Large intestine (tissue), 3 donors: ENCODE measurements at regions not wholly inside any gene's neighbourhood (a gene's known extent, or its start where the extent isn't known, plus 50 kb on each side); places are given as distances from the start of the nearest gene placed in this dataset.

Experiments
- DNase-seq, 2 donors: peaks; one replicate each; pipeline versions ENCODE4 v3.0.0 to v3.0.0-alpha.2; 2013
- H3K27ac ChIP-seq: one replicate; pipeline ENCODE4 v1.5.1; 2013; ENCODE audit warnings: low read length
- H3K27me3 ChIP-seq: 2 replicates; pipeline ENCODE4 v1.6.1; 2013; ENCODE audit warnings: low read length; ENCODE audit not compliant: control insufficient read depth, insufficient read depth
- H3K36me3 ChIP-seq: 2 replicates; pipeline ENCODE4 v1.6.1; 2013; ENCODE audit warnings: low read length; ENCODE audit not compliant: control insufficient read depth, insufficient read depth
- H3K4me1 ChIP-seq: one replicate; pipeline ENCODE4 v1.6.1; 2013; ENCODE audit warnings: low read length; ENCODE audit not compliant: control insufficient read depth, insufficient read depth
- H3K4me3 ChIP-seq: one replicate; pipeline ENCODE4 v1.5.1; 2013; ENCODE audit warnings: low read length
- H3K9me3 ChIP-seq: one replicate; pipeline ENCODE4 v1.6.1; 2013; ENCODE audit warnings: mild to moderate bottlenecking, low read depth, low read length, moderate library complexity; ENCODE audit not compliant: control insufficient read depth
- WGBS: methylation state at CpG from one replicate; pipeline ENCODE4 v1.1.5; 2013; ENCODE audit warnings: low lambda C conversion rate; ENCODE audit not compliant: insufficient coverage; 5-methylcytosine and 5-hydroxymethylcytosine counted together

DNA sequence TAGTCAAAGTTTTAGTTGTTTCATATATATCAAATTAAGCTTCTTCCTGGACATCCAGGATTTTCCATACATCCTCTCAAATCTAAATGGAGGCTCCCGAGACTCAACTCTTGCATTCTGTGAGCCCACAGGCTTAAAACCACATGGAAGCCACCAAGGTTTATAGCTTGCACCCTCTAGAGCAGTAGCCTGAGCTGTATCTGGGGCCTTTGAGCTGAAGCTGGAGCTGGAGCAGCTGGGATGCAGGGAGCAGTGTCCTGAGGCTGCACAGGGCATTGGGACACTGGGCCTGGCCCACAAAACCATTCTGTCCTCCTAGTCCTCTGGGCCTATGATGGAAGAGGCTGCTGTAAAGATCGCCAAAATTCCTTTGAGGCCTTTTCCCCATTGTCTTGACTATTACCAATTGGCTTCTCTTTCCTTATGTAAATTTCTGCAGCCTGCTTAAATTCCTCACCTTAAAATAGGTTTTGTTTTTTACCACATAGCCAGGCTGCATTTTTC is 151.0 kb downstream of the COX7C start:
- WGBS = 83% methylated on average over 1 of the region's 2 CpGs
- H3K27ac ChIP-seq = no peak overlapping the region
- no peak overlapping the region for H3K4me3 ChIP-seq
- no peaks in the 10 kb centered on the region for H3K4me1 ChIP-seq
- no peaks in the 10 kb centered on the region for H3K27me3 ChIP-seq
- no peaks in the 10 kb centered on the region for H3K36me3 ChIP-seq
- H3K9me3 ChIP-seq = peaks cover 3% of the 10 kb centered on the region
- no peak for DNase-seq

- Histone ChIP-seq H3K27ac (no peak overlapping the region), H3K9me3 (no peaks in the 10 kb centered on the region), H3K27me3 (no peaks in the 10 kb centered on the region), H3K36me3 (no peaks in the 10 kb centered on the region), H3K4me3 (no peak overlapping the region), H3K4me1 (no peaks in the 10 kb centered on the region)
- DNase-seq = no peak
Measured at GRCh38 chr5:86780018-86780417, 162.3 kb downstream of the COX7C start.

GRCh38 chr5:86786955-86787354 is 169.2 kb downstream of the COX7C start:
- no peaks in the 10 kb centered on the region for H3K4me1 ChIP-seq
- H3K9me3 ChIP-seq = no peaks in the 10 kb centered on the region
- no peaks in the 10 kb centered on the region for H3K27me3 ChIP-seq
- no CpG with 5 or more reads among the region's 2 CpGs for WGBS
- DNase-seq = no peak
- H3K4me3 ChIP-seq = no peak overlapping the region
- H3K36me3 ChIP-seq = no peaks in the 10 kb centered on the region
- H3K27ac ChIP-seq = no peak overlapping the region

DNA sequence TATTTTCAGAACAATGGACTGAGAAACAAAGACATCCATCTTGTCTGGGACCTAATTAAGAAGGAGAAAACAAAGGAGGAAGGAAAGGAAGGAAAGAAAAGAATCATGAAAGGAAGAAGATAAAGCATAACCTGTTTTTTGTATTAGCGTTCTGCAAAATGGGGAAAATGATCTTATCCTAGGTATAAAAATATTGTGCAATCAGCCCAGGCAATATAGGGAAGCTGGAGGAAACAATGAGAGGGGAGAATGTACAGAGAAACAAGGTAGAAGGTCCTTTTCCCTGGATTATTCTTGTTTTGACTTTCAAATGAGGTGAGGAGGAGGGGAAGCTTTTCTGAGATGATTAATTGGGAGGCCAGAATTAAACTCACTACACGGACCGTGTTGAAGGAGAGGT is 177.9 kb downstream of the COX7C start:
- WGBS = no CpG with 5 or more reads among the region's 3 CpGs
- Histone ChIP-seq H3K36me3 (no peaks in the 10 kb centered on the region), H3K4me1 (no peaks in the 10 kb centered on the region), H3K9me3 (no peaks in the 10 kb centered on the region), H3K27ac (no peak overlapping the region), H3K27me3 (no peaks in the 10 kb centered on the region), H3K4me3 (no peak overlapping the region)
- DNase-seq = no peak

- Histone ChIP-seq H3K4me3 (no peak overlapping the region), H3K36me3 (no peaks in the 10 kb centered on the region), H3K9me3 (no peaks in the 10 kb centered on the region), H3K4me1 (no peaks in the 10 kb centered on the region), H3K27ac (no peak overlapping the region), H3K27me3 (no peaks in the 10 kb centered on the region)
- no peak for DNase-seq
Measured at GRCh38 chr5:86797677-86798076, 179.9 kb downstream of the COX7C start.

- peak in 1 of 2 donors; percentile 2 for DNase-seq
- no CpG with 5 or more reads among the region's 1 CpG for WGBS
- Histone ChIP-seq H3K27ac (no peak overlapping the region), H3K36me3 (no peaks in the 10 kb centered on the region), H3K4me1 (no peaks in the 10 kb centered on the region), H3K9me3 (no peaks in the 10 kb centered on the region), H3K27me3 (no peaks in the 10 kb centered on the region), H3K4me3 (no peak overlapping the region)
Measured at GRCh38 chr5:86806206-86806605, 188.5 kb downstream of the COX7C start.

DNA sequence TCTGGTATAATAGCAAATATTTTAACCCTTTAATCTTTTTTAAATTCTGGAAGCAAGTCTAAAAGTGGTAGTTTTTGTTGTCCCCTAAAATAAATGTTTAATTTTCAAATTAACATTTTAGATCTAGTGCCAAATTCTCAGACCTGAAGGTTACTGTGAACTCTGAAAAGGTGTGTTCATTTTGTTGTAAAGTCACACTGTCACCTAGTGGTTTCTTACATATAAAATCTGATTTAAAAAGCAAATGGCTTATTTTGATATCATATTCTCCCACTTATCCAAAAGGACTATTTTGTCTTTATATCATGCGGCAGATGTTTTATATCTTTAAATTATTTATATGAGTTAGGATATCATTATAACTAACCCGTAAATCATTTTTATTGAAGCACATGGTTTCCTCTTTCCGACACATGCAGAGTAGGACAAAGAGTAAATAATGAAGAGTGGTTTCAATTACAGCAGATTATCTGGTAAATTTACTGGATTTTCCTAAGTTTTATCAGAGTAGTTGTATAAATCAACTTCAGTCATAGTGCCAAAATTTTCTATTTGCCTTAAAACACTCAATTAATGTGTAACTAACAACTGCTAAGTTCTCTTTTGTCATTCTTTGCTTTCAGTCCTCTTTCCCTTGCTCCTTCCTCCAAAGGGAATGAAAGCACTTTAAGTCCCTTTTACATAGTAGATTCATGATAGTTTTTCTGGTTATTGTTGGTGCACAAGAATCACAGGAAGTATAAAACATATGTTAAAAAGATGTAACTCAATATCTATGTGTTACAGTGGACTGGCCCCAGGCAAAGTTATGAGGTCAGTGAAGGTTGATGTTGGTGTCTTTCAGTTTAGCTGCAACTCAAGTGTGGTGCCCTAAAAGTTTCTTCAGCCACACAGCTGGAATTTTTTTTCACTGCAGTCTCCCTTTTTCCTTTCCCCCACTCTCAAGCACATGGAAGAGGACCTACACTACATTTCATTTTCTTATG is 189.6 kb downstream of the COX7C start:
- H3K36me3 ChIP-seq = no peaks in the 10 kb centered on the region
- H3K27me3 ChIP-seq = no peaks in the 10 kb centered on the region
- no peak overlapping the region for H3K27ac ChIP-seq
- H3K4me3 ChIP-seq = no peak overlapping the region
- DNase-seq = no peak
- H3K4me1 ChIP-seq = no peaks in the 10 kb centered on the region
- WGBS = 67% methylated on average over 1 of the region's 3 CpGs
- no peaks in the 10 kb centered on the region for H3K9me3 ChIP-seq

DNA sequence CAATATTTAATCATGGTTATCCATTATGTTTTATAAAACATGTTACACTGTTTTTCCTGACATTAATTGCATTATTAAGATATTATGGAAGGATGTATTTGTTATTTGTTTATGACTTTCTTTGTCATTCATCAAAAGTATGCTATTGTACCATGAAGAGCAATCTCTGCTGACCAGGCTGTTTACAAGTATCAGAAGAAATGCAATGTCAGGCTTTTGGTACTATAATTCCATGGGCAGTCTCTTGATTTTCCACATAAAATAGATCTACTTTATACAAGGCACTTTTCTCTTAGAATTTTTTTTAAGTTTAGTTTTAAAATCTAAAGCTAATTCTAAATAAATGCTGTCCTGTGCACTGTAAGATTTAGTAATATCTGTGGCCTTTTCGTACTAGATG is 196.6 kb downstream of the COX7C start:
- WGBS = no CpG with 5 or more reads among the region's 1 CpG
- H3K27me3 ChIP-seq = no peaks in the 10 kb centered on the region
- no peaks in the 10 kb centered on the region for H3K36me3 ChIP-seq
- no peak for DNase-seq
- no peaks in the 10 kb centered on the region for H3K4me1 ChIP-seq
- H3K27ac ChIP-seq = no peak overlapping the region
- no peak overlapping the region for H3K4me3 ChIP-seq
- no peaks in the 10 kb centered on the region for H3K9me3 ChIP-seq

- DNase-seq = no peak
- Histone ChIP-seq H3K36me3 (no peaks in the 10 kb centered on the region), H3K27ac (no peak overlapping the region), H3K9me3 (no peaks in the 10 kb centered on the region), H3K4me3 (no peak overlapping the region), H3K27me3 (no peaks in the 10 kb centered on the region), H3K4me1 (no peaks in the 10 kb centered on the region)
Measured at GRCh38 chr5:86814907-86815306, 197.2 kb downstream of the COX7C start.

DNA sequence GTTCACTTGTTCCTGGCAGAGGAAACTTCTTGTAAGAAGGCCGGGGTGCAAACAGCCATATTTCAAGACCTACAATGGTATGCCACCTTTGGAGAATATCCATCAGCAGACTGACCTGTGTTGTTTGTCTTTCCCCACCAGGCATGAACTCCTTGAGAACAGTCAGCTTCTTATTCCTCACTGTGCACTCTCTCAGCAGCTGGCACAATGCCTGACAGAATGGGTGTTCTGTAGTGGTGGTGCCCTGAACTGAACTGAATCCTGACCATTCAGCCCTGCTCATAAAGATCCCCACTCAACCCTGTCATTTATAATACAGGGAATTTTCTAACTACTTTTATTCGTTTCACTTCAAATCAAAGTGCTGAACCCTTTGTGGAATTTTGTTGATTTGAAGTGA is 206.9 kb downstream of the COX7C start:
- WGBS = 100% methylated on average over 1 of the region's 2 CpGs
- Histone ChIP-seq H3K27ac (no peak overlapping the region), H3K36me3 (no peaks in the 10 kb centered on the region), H3K4me3 (no peak overlapping the region), H3K27me3 (no peaks in the 10 kb centered on the region), H3K4me1 (no peaks in the 10 kb centered on the region), H3K9me3 (no peaks in the 10 kb centered on the region)
- DNase-seq = no peak

DNA sequence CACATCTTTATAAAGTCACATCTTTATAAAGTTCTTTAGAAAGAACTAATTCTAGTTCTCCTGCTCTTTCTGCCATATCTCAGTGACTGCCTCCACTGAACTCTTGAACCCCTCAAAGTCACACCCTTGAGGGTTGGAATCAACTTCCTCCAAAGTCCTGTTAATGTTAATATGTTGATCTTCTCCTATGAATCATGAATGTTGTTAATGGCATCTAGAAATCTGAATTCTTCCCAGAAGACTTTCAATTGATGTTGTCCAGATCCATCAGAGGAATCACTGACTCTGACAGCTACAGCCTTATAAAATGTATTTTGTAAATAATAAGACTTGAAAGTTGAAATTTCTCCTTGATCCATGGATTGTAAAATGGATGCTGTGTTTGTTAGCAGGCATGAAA is 213.4 kb downstream of the COX7C start:
- Histone ChIP-seq H3K9me3 (no peaks in the 10 kb centered on the region), H3K36me3 (no peaks in the 10 kb centered on the region), H3K27ac (no peak overlapping the region), H3K27me3 (no peaks in the 10 kb centered on the region), H3K4me1 (no peaks in the 10 kb centered on the region), H3K4me3 (no peak overlapping the region)
- no peak for DNase-seq
